OCI-LY7 (cell line): ENCODE measurements at regions not wholly inside any gene's neighbourhood (a gene's known extent, or its start where the extent isn't known, plus 50 kb on each side); places are given as distances from the start of the nearest gene placed in this dataset.

Experiments
- CTCF ChIP-seq: fragments of 200-600 bp; sonication (generic); conservative IDR thresholded peaks from 2 replicates; pipeline ENCODE4 v1.5.1; 2014; ENCODE audit warnings: mild to moderate bottlenecking, antibody characterized with exemption, low read length, moderate library complexity, mixed read lengths
- EZH2phosphoT487 ChIP-seq: fragments of 200-600 bp; sonication (generic); IDR thresholded peaks from 2 replicates; pipeline ENCODE4 v1.6.1; 2018; ENCODE audit warnings: low read depth, borderline replicate concordance, mild to moderate bottlenecking, mixed run types, antibody characterized with exemption, low read length, moderate library complexity, mixed read lengths

- TF ChIP-seq CTCF, result no peak
- no peak for TF ChIP-seq EZH2phosphoT487
Observed at GRCh38 chr13:62829486-62829885, 1413.8 kb upstream of the PCDH20 start.
